ENCODE measurements at regions not wholly inside any gene's neighbourhood (a gene's known extent, or its start where the extent isn't known, plus 50 kb on each side); places are given as distances from the start of the nearest gene placed in this dataset.

GRCh38 chr11:29755474-29755873 lies 261.4 kb downstream of the KCNA4 start (continued):
- TF ChIP-seq ZBTB49 (tag by site-specific recombination; IDR thresholded peaks at IDR 0.05; ENCODE audit: low read depth) (no peak), GFI1B (tag by site-specific recombination; IDR thresholded peaks at IDR 0.05) (no peak), ZNF341 (tag by site-specific recombination; IDR thresholded peaks at IDR 0.05; ENCODE audit: low read depth) (no peak), ZBTB17 (tag by site-specific recombination; IDR thresholded peaks at IDR 0.05) (no peak), KLF8 (tag by site-specific recombination; IDR thresholded peaks at IDR 0.05) (no peak), ZNF202 (tag by site-specific recombination; IDR thresholded peaks at IDR 0.05; ENCODE audit: borderline replicate concordance) (no peak), ZNF292 (tag by site-specific recombination; IDR thresholded peaks at IDR 0.05; ENCODE audit: borderline replicate concordance, low read depth) (no peak), ZBTB48 (tag by site-specific recombination; IDR thresholded peaks at IDR 0.05) (no peak)
- TF ChIP-seq, protein P1, sequence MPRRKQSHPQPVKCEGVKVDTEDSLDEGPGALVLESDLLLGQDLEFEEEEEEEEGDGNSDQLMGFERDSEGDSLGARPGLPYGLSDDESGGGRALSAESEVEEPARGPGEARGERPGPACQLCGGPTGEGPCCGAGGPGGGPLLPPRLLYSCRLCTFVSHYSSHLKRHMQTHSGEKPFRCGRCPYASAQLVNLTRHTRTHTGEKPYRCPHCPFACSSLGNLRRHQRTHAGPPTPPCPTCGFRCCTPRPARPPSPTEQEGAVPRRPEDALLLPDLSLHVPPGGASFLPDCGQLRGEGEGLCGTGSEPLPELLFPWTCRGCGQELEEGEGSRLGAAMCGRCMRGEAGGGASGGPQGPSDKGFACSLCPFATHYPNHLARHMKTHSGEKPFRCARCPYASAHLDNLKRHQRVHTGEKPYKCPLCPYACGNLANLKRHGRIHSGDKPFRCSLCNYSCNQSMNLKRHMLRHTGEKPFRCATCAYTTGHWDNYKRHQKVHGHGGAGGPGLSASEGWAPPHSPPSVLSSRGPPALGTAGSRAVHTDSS (tag by site-specific recombination; IDR thresholded peaks at IDR 0.05): no peak
- TF ChIP-seq, protein P2, sequence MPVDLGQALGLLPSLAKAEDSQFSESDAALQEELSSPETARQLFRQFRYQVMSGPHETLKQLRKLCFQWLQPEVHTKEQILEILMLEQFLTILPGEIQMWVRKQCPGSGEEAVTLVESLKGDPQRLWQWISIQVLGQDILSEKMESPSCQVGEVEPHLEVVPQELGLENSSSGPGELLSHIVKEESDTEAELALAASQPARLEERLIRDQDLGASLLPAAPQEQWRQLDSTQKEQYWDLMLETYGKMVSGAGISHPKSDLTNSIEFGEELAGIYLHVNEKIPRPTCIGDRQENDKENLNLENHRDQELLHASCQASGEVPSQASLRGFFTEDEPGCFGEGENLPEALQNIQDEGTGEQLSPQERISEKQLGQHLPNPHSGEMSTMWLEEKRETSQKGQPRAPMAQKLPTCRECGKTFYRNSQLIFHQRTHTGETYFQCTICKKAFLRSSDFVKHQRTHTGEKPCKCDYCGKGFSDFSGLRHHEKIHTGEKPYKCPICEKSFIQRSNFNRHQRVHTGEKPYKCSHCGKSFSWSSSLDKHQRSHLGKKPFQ (tag by site-specific recombination; IDR thresholded peaks at IDR 0.05): no peak

DNA sequence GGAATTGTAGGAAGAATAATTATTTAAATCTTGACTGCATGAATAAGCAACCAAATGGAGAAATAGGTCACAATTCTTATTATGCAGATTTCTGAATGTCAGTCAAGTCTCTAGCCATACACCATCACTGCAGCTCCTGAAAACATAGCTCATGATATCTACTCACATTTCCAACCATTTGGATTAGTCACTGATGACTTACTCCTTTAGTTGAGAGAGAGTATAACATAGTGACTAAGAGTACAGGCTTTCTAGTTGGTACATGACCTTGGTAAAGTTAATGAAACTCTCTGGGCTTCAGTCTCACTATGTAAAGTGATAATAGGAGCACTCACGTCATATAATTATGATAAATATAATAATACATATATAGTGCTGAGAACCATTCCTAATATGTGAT lies 265.2 kb downstream of the KCNA4 start:
- no peak for TF ChIP-seq ZBTB44 (tag by site-specific recombination; IDR thresholded peaks at IDR 0.05)
- no peak for TF ChIP-seq ZFHX2 (tag by site-specific recombination; conservative IDR thresholded peaks at IDR 0.05)
- ChIA-PET CTCF (no interaction called here), POLR2A (no interaction called here)
- Histone ChIP-seq H3K9me3 (ENCODE audit: control insufficient read depth, insufficient read depth, low read depth, low read length) (no peaks in the 10 kb centered on the region), H3K36me3 (ENCODE audit: control insufficient read depth in 2 of 2, insufficient read depth in 1 of 2, low read length in 2 of 2) (no peaks in the 10 kb centered on the region), H3K27ac (ENCODE audit: extremely low read depth, low read depth, low read length) (no peak overlapping the region), H3K4me3 (ENCODE audit: low read depth, low read length) (no peak overlapping the region), H3K4me1 (ENCODE audit: control insufficient read depth, insufficient read depth, low read length) (no peaks in the 10 kb centered on the region)

GRCh38 chr11:29750392-29750791 lies 266.4 kb downstream of the KCNA4 start:
- ChIA-PET CTCF (no interaction called here), POLR2A (no interaction called here)
- no peak for TF ChIP-seq ZNF521 (tag by site-specific recombination; IDR thresholded peaks at IDR 0.05)
- TF ChIP-seq ZNF701 (tag by site-specific recombination; IDR thresholded peaks at IDR 0.05): no peak
- TF ChIP-seq ZNF433 (tag by site-specific recombination; IDR thresholded peaks at IDR 0.05; ENCODE audit: low read depth): no peak
- no peak for TF ChIP-seq GLIS1 (tag by site-specific recombination; IDR thresholded peaks at IDR 0.05)
- no peak for TF ChIP-seq ZNF114 (tag by site-specific recombination; IDR thresholded peaks at IDR 0.05)
- TF ChIP-seq, protein P3, sequence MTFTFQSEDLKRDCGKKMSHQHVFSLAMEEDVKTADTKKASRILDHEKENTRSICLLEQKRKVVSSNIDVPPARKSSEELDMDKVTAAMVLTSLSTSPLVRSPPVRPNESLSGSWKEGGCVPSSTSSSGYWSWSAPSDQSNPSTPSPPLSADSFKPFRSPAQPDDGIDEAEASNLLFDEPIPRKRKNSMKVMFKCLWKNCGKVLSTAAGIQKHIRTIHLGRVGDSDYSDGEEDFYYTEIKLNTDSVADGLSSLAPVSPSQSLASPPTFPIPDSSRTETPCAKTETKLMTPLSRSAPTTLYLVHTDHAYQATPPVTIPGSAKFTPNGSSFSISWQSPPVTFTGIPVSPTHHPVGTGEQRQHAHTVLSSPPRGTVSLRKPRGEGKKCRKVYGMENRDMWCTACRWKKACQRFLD (tag by site-specific recombination; IDR thresholded peaks at IDR 0.05): no peak
- no peak for TF ChIP-seq ZNF423 (tag by site-specific recombination; IDR thresholded peaks at IDR 0.05)
- TF ChIP-seq ZNF600 (tag by site-specific recombination; IDR thresholded peaks at IDR 0.05): no peak
- TF ChIP-seq ZNF623 (tag by site-specific recombination; IDR thresholded peaks at IDR 0.05): no peak
- no peak for TF ChIP-seq ZBTB1 (tag by site-specific recombination; IDR thresholded peaks at IDR 0.05)

More at GRCh38 chr11:29750392-29750791, 266.4 kb downstream of the KCNA4 start:
- Histone ChIP-seq H3K27ac (ENCODE audit: extremely low read depth, low read depth, low read length) (no peak overlapping the region), H3K4me3 (ENCODE audit: low read depth, low read length) (no peak overlapping the region), H3K4me1 (ENCODE audit: control insufficient read depth, insufficient read depth, low read length) (no peaks in the 10 kb centered on the region), H3K36me3 (ENCODE audit: control insufficient read depth in 2 of 2, insufficient read depth in 1 of 2, low read length in 2 of 2) (no peaks in the 10 kb centered on the region), H3K9me3 (ENCODE audit: control insufficient read depth, insufficient read depth, low read depth, low read length) (no peaks in the 10 kb centered on the region)
